Mesenchymal stem cell (in vitro differentiated cells and primary cell): ENCODE measurements at regions not wholly inside any gene's neighbourhood (a gene's known extent, or its start where the extent isn't known, plus 50 kb on each side); places are given as distances from the start of the nearest gene placed in this dataset.

Source experiments
- DNase-seq: peaks from one replicate; pipeline ENCODE4 v3.0.0-alpha.2; 2013
- H2AFZ ChIP-seq: one replicate; pipeline ENCODE4 v1.6.1; 2013; ENCODE audit warnings: low read depth, mild to moderate bottlenecking, control low read depth, inconsistent platforms, low read length, moderate library complexity
- H2AK5ac ChIP-seq: 2 replicates; pipeline ENCODE4 v1.6.1; 2013; ENCODE audit warnings: low read length, moderate library complexity, mild to moderate bottlenecking, inconsistent platforms; ENCODE audit not compliant: severe bottlenecking
- H2BK120ac ChIP-seq: one replicate; pipeline ENCODE4 v1.6.1; 2013; ENCODE audit warnings: low read depth, mild to moderate bottlenecking, inconsistent platforms, low read length, moderate library complexity
- H2BK12ac ChIP-seq, 2 experiments: one replicate each; pipeline ENCODE4 v1.6.1; 2013; ENCODE audit warnings: inconsistent platforms in 2 of 2, low read length in 2 of 2, mild to moderate bottlenecking in 2 of 2, moderate library complexity in 2 of 2, control low read depth in 1 of 2
- H2BK15ac ChIP-seq: one replicate; pipeline ENCODE4 v1.6.1; 2013; ENCODE audit warnings: mild to moderate bottlenecking, low read depth, inconsistent platforms; ENCODE audit not compliant: poor library complexity, severe bottlenecking
- H2BK5ac ChIP-seq: 2 replicates; pipeline ENCODE4 v1.6.1; 2013; ENCODE audit warnings: low read depth, mild to moderate bottlenecking, low read length, control low read depth, inconsistent platforms; ENCODE audit not compliant: poor library complexity, severe bottlenecking
- H3K14ac ChIP-seq, 2 experiments: one replicate each; pipeline ENCODE4 v1.6.1; 2013; ENCODE audit warnings: inconsistent platforms in 2 of 2, low read length in 2 of 2, control low read depth in 1 of 2, mild to moderate bottlenecking in 1 of 2, moderate library complexity in 1 of 2
- H3K18ac ChIP-seq, 2 experiments: one replicate each; pipeline ENCODE4 v1.6.1; 2013; ENCODE audit warnings: inconsistent platforms in 2 of 2, low read length in 2 of 2, control low read depth in 1 of 2, low read depth in 1 of 2, mild to moderate bottlenecking in 1 of 2
- H3K23ac ChIP-seq, 2 experiments: one replicate each; pipeline ENCODE4 v1.6.1; 2013; ENCODE audit warnings: inconsistent platforms in 2 of 2, low read length in 2 of 2, mild to moderate bottlenecking in 2 of 2, moderate library complexity in 2 of 2, control low read depth in 1 of 2
- H3K27ac ChIP-seq: 2 replicates; pipeline ENCODE4 v1.5.1; 2013; ENCODE audit warnings: mild to moderate bottlenecking, moderate library complexity, low read length, control low read depth, inconsistent platforms; ENCODE audit not compliant: poor library complexity, severe bottlenecking
- H3K27me3 ChIP-seq, 2 experiments: 2 replicates each; pipeline versions ENCODE4 v1.6.1 to v1.7.0; 2013; ENCODE audit warnings: low read length in 2 of 2, mild to moderate bottlenecking in 2 of 2, moderate library complexity in 2 of 2, control low read depth in 1 of 2, inconsistent platforms in 1 of 2; ENCODE audit not compliant: control insufficient read depth in 1 of 2, insufficient read depth in 1 of 2
- H3K36me3 ChIP-seq, 2 experiments: 2 replicates each; pipeline versions ENCODE4 v1.6.1 to v1.7.0; 2013; ENCODE audit warnings: low read length in 2 of 2, control low read depth in 1 of 2, inconsistent platforms in 1 of 2, low read depth in 1 of 2, mild to moderate bottlenecking in 1 of 2; ENCODE audit not compliant: insufficient read depth in 2 of 2, control insufficient read depth in 1 of 2
- H3K4ac ChIP-seq, 2 experiments: one replicate each; pipeline ENCODE4 v1.6.1; 2013; ENCODE audit warnings: inconsistent platforms in 2 of 2, low read length in 2 of 2, mild to moderate bottlenecking in 2 of 2, moderate library complexity in 2 of 2, control low read depth in 1 of 2, low read depth in 1 of 2
- H3K4me1 ChIP-seq: 2 replicates; pipeline ENCODE4 v1.6.1; 2013; ENCODE audit warnings: low read depth, low read length, control low read depth; ENCODE audit not compliant: control insufficient read depth, insufficient read depth
- H3K4me2 ChIP-seq: 2 replicates; pipeline ENCODE4 v1.6.1; 2013; ENCODE audit warnings: low read length, mild to moderate bottlenecking, inconsistent platforms; ENCODE audit not compliant: poor library complexity, severe bottlenecking
- H3K4me3 ChIP-seq, 2 experiments: 2 replicates each; pipeline versions ENCODE4 v1.5.1 to v1.7.0; 2013; ENCODE audit warnings: low read length in 2 of 2, mild to moderate bottlenecking in 2 of 2, control low read depth in 1 of 2, low read depth in 1 of 2; ENCODE audit not compliant: insufficient read depth in 1 of 2
- H3K79me1 ChIP-seq: replicated peaks from 2 replicates; pipeline ENCODE4 v1.6.1; 2013; ENCODE audit warnings: mild to moderate bottlenecking, control low read depth, low read length, inconsistent platforms; ENCODE audit not compliant: poor library complexity, severe bottlenecking
- H3K9ac ChIP-seq: 2 replicates; pipeline ENCODE4 v1.7.0; 2013; ENCODE audit warnings: mild to moderate bottlenecking, low read length, moderate library complexity
- H3K9me3 ChIP-seq: 2 replicates; pipeline ENCODE4 v1.7.0; 2013; ENCODE audit warnings: mild to moderate bottlenecking, low read length; ENCODE audit not compliant: control insufficient read depth
- H4K8ac ChIP-seq: one replicate; pipeline ENCODE4 v1.6.1; 2013; ENCODE audit warnings: inconsistent platforms, mild to moderate bottlenecking, low read length, moderate library complexity
- H4K91ac ChIP-seq: one replicate; pipeline ENCODE4 v1.6.1; 2013; ENCODE audit warnings: mild to moderate bottlenecking, low read length, inconsistent platforms
- WGBS: methylation state at CpG from one replicate; pipeline ENCODE4 v1.1.7; 2013; ENCODE audit warnings: mixed read lengths; 5-methylcytosine and 5-hydroxymethylcytosine counted together

DNA sequence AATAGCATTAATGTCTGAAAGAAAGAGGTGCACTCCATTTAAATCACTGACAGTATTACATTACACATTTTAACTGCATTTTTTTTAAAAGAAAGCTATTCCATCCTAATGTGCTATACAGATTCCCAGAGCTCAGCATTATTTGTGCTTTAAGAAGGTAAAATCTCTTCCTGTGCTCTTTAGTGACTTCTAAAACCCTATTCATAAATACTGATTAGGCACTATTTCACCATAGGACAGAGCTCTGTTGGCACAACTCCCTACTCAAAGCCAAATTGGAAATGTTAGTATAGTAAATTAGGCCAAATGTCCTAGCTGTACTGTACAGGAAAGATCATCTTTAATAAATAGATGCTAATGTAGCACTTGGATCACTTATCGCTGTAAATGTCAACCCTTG lies 262.5 kb downstream of the TUSC1 start:
- Histone ChIP-seq H3K4ac (no peak overlapping the region), H2BK12ac (no peak overlapping the region), H4K91ac (no peak overlapping the region), H2BK15ac (no peak overlapping the region), H3K36me3 (no peaks in the 10 kb centered on the region), H3K4me2 (no peak overlapping the region), H2AK5ac (no peak overlapping the region), H3K23ac (no peak overlapping the region), H3K27me3 (no peaks in the 10 kb centered on the region), H3K27ac (no peak overlapping the region), H3K79me1 (no peaks in the 10 kb centered on the region), H2BK5ac (no peak overlapping the region), H3K4me1 (no peaks in the 10 kb centered on the region), H2AFZ (no peak overlapping the region), H3K9ac (no peak overlapping the region), H3K18ac (no peak overlapping the region), H3K9me3 (no peaks in the 10 kb centered on the region), H4K8ac (no peak overlapping the region), H3K4me3 (no peak overlapping the region), H3K14ac (no peak overlapping the region), H2BK120ac (no peak overlapping the region)
- no peak for DNase-seq
- WGBS: 88% methylated on average over 1 of the region's 1 CpG

DNA sequence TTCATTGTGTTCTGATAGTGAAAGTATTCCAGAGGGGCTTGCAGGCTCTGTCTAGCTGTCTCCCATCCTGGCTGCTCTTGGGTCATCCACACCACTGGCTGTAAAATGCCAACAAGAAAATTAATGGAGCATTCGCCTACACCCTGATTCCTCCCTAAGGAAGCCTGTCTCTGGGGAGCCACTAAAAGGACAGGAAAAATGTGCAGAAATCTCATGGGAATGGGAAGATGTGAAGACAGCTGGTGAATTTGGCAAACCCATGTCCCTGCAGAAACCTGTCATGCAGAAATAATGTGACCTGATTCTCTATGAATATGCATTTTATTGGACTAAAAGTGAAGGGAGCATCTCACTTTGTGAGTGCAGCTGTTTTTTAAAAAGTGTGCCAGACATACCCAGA lies 265.6 kb downstream of the TUSC1 start:
- Histone ChIP-seq H3K4me3 (no peak overlapping the region), H3K18ac (no peak overlapping the region), H2BK15ac (no peak overlapping the region), H2BK12ac (no peak overlapping the region), H3K9me3 (no peaks in the 10 kb centered on the region), H2AK5ac (no peak overlapping the region), H2BK5ac (no peak overlapping the region), H3K27ac (no peak overlapping the region), H3K9ac (no peak overlapping the region), H3K79me1 (no peaks in the 10 kb centered on the region), H3K27me3 (no peaks in the 10 kb centered on the region), H3K4ac (no peak overlapping the region), H2BK120ac (no peak overlapping the region), H3K36me3 (no peaks in the 10 kb centered on the region), H3K23ac (no peak overlapping the region), H3K4me2 (no peak overlapping the region), H3K4me1 (no peaks in the 10 kb centered on the region), H3K14ac (no peak overlapping the region), H4K8ac (no peak overlapping the region), H4K91ac (no peak overlapping the region), H2AFZ (no peak overlapping the region)
- 100% methylated on average over 1 of the region's 1 CpG for WGBS
- no peak for DNase-seq

- Histone ChIP-seq H2BK12ac (no peak overlapping the region), H3K79me1 (no peaks in the 10 kb centered on the region), H3K4me2 (no peak overlapping the region), H2AK5ac (no peak overlapping the region), H3K9me3 (no peaks in the 10 kb centered on the region), H3K18ac (no peak overlapping the region), H3K23ac (no peak overlapping the region), H3K36me3 (no peaks in the 10 kb centered on the region), H3K4me3 (no peak overlapping the region), H2BK120ac (no peak overlapping the region), H3K27ac (no peak overlapping the region), H3K4ac (no peak overlapping the region), H3K9ac (no peak overlapping the region), H2BK5ac (no peak overlapping the region), H3K27me3 (no peaks in the 10 kb centered on the region), H2AFZ (no peak overlapping the region), H3K4me1 (no peaks in the 10 kb centered on the region), H3K14ac (no peak overlapping the region), H4K8ac (no peak overlapping the region), H2BK15ac (no peak overlapping the region), H4K91ac (no peak overlapping the region)
- no peak for DNase-seq
Measured at GRCh38 chr9:25397746-25398145, 280.5 kb downstream of the TUSC1 start.

DNA sequence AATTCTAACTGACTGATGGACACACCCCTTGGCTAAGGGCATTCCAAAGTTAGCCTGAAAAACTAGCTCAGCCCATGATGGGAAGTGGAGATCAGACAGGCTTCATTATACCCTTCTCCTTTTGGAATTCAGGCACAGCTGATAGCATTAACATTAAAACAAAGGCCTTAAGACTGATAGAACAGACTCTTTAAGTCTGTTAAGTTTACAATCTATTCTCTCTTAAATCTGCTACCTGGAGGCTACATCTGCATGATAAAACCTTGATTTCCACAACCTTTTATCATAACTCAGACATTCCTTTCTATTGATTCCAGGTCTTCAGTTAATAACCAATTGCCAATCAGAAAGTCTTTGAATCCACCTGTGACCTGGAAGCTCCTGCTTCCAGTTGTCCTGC lies 281.4 kb downstream of the TUSC1 start:
- no peak overlapping the region for H3K18ac ChIP-seq
- no peak overlapping the region for H2BK5ac ChIP-seq
- H3K9me3 ChIP-seq: no peaks in the 10 kb centered on the region
- no peak overlapping the region for H2BK120ac ChIP-seq
- no peak overlapping the region for H3K23ac ChIP-seq
- H3K4me2 ChIP-seq: no peak overlapping the region
- no peak overlapping the region for H3K9ac ChIP-seq
- no peak overlapping the region for H3K27ac ChIP-seq
- no peak overlapping the region for H2AK5ac ChIP-seq
- no peak overlapping the region for H2BK15ac ChIP-seq
- no peak overlapping the region for H4K91ac ChIP-seq
- H3K4me3 ChIP-seq: no peak overlapping the region
- H3K4ac ChIP-seq: no peak overlapping the region
- H2BK12ac ChIP-seq: no peak overlapping the region
- H3K14ac ChIP-seq: no peak overlapping the region
- no peaks in the 10 kb centered on the region for H3K27me3 ChIP-seq
- no peak overlapping the region for H4K8ac ChIP-seq
- no peaks in the 10 kb centered on the region for H3K4me1 ChIP-seq
- no peak overlapping the region for H2AFZ ChIP-seq
- H3K36me3 ChIP-seq: no peaks in the 10 kb centered on the region
- no peaks in the 10 kb centered on the region for H3K79me1 ChIP-seq
- no peak for DNase-seq
